ENCODE measurements at regions not wholly inside any gene's neighbourhood (a gene's known extent, or its start where the extent isn't known, plus 50 kb on each side); places are given as distances from the start of the nearest gene placed in this dataset.

GRCh38 chr2:147460155-147460554 lies 384.7 kb upstream of the ACVR2A start:
- no peak for TF ChIP-seq CTCF (IDR thresholded peaks at IDR 0.05; ENCODE audit: low read depth, low read length, missing control alignments)
- no peak overlapping the region for H3K4me3 ChIP-seq (replicated peaks; ENCODE audit: low read depth, low read length)
- no peak for DNase-seq (ENCODE audit: extremely low read depth, low read depth)

- H3K4me3 ChIP-seq (replicated peaks; ENCODE audit: low read depth, low read length): no peak overlapping the region
- DNase-seq (ENCODE audit: extremely low read depth, low read depth): no peak
- TF ChIP-seq CTCF (IDR thresholded peaks at IDR 0.05; ENCODE audit: low read depth, low read length, missing control alignments): no peak
Observed at GRCh38 chr2:147456779-147457178, 388.1 kb upstream of the ACVR2A start.

- H3K4me3 ChIP-seq (replicated peaks; ENCODE audit: low read depth, low read length): no peak overlapping the region
- TF ChIP-seq CTCF (IDR thresholded peaks at IDR 0.05; ENCODE audit: low read depth, low read length, missing control alignments): no peak
- no peak for DNase-seq (ENCODE audit: extremely low read depth, low read depth)
Observed at GRCh38 chr2:147451902-147452515, 392.8 kb upstream of the ACVR2A start.

GRCh38 chr2:147450661-147451510 lies 393.9 kb upstream of the ACVR2A start:
- no peak overlapping the region for H3K4me3 ChIP-seq (replicated peaks; ENCODE audit: low read depth, low read length)
- TF ChIP-seq CTCF (IDR thresholded peaks at IDR 0.05; ENCODE audit: low read depth, low read length, missing control alignments): no peak
- no peak for DNase-seq (ENCODE audit: extremely low read depth, low read depth)

DNA sequence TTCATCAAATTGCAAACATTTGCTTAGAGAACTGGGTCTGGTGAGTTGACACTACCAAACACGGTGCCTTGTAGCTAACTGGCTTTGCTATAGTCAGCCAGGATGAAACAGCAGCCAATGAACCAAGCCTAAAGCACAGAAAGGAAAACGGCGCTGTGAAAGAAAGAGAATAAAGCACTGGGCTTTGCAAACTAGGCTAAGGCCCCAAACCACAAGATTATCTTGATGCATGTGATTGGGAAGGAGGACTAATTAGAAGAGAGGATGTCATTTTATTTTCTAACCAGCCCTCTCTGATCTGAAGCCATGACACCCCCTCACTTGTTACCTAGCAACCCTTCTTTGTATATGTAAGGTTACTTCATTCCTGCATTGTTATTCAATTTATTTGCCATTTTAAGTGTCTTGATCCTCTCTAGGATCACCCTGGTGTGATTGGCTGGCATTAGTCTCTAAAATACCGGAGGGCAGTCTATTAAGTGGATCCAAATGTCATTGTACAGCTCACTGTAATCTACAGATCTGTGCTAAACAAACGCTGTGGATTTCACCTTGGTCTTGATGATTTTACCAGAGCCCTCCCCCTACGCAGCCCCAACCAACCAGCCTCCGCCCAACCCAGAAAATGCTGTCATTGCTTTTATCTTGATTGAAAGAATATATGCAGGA lies 395.4 kb upstream of the ACVR2A start:
- DNase-seq (ENCODE audit: extremely low read depth, low read depth): no peak
- TF ChIP-seq CTCF (IDR thresholded peaks at IDR 0.05; ENCODE audit: low read depth, low read length, missing control alignments): no peak
- no peak overlapping the region for H3K4me3 ChIP-seq (replicated peaks; ENCODE audit: low read depth, low read length)

- no peak overlapping the region for H3K4me3 ChIP-seq (replicated peaks; ENCODE audit: low read depth, low read length)
- DNase-seq (ENCODE audit: extremely low read depth, low read depth): no peak
- TF ChIP-seq CTCF (IDR thresholded peaks at IDR 0.05; ENCODE audit: low read depth, low read length, missing control alignments): no peak
Observed at GRCh38 chr2:147442816-147443215, 402.0 kb upstream of the ACVR2A start.

Measured in HFF-Myc (cell line).